Ishikawa (cell line): ENCODE measurements at regions not wholly inside any gene's neighbourhood (a gene's known extent, or its start where the extent isn't known, plus 50 kb on each side); places are given as distances from the start of the nearest gene placed in this dataset.

Experiments
- CEBPB ChIP-seq: IDR thresholded peaks from 2 replicates; pipeline ENCODE4 v1.6.1; 2012
- CREB1 ChIP-seq: IDR thresholded peaks from 2 replicates; pipeline ENCODE4 v1.6.1; 2012; ENCODE audit warnings: low read depth
- EGR1 ChIP-seq: IDR thresholded peaks from 2 replicates; pipeline ENCODE4 v1.6.1; 2012
- EP300 ChIP-seq: IDR thresholded peaks from 2 replicates; pipeline ENCODE4 v1.6.1; 2012; ENCODE audit warnings: borderline replicate concordance
- FOXM1 ChIP-seq: IDR thresholded peaks from 2 replicates; pipeline ENCODE4 v1.6.1; 2012; ENCODE audit warnings: low read depth, borderline replicate concordance
- NFIC ChIP-seq: IDR thresholded peaks from 2 replicates; pipeline ENCODE4 v1.6.1; 2012
- RAD21 ChIP-seq: IDR thresholded peaks from 2 replicates; pipeline ENCODE4 v1.6.1; 2012; ENCODE audit warnings: low read depth
- TAF1 ChIP-seq: IDR thresholded peaks from 2 replicates; pipeline ENCODE4 v1.6.1; 2012; ENCODE audit warnings: low read depth, mild to moderate bottlenecking
- TCF12 ChIP-seq: IDR thresholded peaks from 2 replicates; pipeline ENCODE4 v1.6.1; 2012; ENCODE audit warnings: low read depth
- TEAD4 ChIP-seq: IDR thresholded peaks from 2 replicates; pipeline ENCODE4 v1.6.1; 2012
- YY1 ChIP-seq: IDR thresholded peaks from 2 replicates; pipeline ENCODE4 v1.6.1; 2012; ENCODE audit warnings: low read depth
- ZBTB7A ChIP-seq: IDR thresholded peaks from 2 replicates; pipeline ENCODE4 v1.6.1; 2012; ENCODE audit warnings: low read depth
- TF ChIP-seq, protein P1 (sequence below): IDR thresholded peaks from 2 replicates; pipeline ENCODE4 v1.6.1; 2012
- TF ChIP-seq, protein P2 (sequence below): IDR thresholded peaks from 2 replicates; pipeline ENCODE4 v1.6.1; 2012; ENCODE audit warnings: low read depth, mild to moderate bottlenecking
- TF ChIP-seq, protein P3 (sequence below): IDR thresholded peaks from 2 replicates; pipeline ENCODE4 v1.6.1; 2012

DNA sequence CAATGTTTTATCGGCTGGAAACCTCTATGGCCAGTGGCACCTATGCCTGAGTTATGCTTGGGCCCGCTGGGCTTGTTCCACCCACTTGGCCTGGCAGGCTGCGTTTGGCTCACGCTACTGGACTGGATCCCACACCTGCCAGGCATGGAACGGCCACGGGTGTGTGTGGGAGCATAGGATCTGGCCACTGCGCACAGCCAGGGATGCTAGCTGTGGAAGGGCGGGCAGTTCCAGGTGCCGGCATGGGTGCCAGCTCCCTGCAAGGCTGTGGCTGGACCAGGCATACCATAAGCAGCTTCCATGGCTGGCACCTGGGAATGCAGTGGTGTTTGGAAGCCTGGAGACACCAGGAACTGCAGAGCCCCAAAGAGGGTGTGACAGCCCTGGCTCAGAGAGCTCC lies 1063.9 kb upstream of the ACO1 start:
- TF ChIP-seq RAD21 (no peak), CREB1 (no peak), TAF1 (no peak), EGR1 (no peak), TCF12 (no peak), EP300 (no peak), CEBPB (no peak)
- TF ChIP-seq, protein P1, sequence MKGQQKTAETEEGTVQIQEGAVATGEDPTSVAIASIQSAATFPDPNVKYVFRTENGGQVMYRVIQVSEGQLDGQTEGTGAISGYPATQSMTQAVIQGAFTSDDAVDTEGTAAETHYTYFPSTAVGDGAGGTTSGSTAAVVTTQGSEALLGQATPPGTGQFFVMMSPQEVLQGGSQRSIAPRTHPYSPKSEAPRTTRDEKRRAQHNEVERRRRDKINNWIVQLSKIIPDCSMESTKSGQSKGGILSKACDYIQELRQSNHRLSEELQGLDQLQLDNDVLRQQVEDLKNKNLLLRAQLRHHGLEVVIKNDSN, result no peak

DNA sequence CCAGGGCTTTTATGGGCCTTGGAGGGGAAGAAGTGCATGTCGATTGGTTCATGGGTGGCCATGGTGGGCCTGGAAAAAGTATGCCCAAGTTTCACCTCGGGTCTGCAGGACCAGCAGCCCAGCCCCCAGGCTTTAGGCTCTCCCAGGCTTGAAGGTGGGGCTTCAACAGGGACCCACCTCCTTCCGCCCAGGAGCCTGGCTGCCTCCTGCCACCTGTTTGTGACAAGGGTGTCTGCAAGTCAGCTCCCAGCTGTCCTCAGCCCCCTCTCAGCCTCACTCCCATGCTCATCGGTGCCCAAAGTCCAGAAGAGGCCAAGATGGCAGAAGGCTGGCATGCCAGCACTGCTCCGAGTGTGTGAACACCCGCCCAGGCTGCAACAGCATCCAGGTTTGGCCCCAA lies 1063.2 kb upstream of the ACO1 start:
- TF ChIP-seq TEAD4 (no peak), EP300 (no peak), NFIC (no peak), ZBTB7A (no peak), EGR1 (no peak), FOXM1 (no peak), RAD21 (no peak), TAF1 (no peak), CEBPB (no peak), TCF12 (no peak), CREB1 (no peak), YY1 (no peak)
- TF ChIP-seq, protein P1, result no peak
- TF ChIP-seq, protein P2, sequence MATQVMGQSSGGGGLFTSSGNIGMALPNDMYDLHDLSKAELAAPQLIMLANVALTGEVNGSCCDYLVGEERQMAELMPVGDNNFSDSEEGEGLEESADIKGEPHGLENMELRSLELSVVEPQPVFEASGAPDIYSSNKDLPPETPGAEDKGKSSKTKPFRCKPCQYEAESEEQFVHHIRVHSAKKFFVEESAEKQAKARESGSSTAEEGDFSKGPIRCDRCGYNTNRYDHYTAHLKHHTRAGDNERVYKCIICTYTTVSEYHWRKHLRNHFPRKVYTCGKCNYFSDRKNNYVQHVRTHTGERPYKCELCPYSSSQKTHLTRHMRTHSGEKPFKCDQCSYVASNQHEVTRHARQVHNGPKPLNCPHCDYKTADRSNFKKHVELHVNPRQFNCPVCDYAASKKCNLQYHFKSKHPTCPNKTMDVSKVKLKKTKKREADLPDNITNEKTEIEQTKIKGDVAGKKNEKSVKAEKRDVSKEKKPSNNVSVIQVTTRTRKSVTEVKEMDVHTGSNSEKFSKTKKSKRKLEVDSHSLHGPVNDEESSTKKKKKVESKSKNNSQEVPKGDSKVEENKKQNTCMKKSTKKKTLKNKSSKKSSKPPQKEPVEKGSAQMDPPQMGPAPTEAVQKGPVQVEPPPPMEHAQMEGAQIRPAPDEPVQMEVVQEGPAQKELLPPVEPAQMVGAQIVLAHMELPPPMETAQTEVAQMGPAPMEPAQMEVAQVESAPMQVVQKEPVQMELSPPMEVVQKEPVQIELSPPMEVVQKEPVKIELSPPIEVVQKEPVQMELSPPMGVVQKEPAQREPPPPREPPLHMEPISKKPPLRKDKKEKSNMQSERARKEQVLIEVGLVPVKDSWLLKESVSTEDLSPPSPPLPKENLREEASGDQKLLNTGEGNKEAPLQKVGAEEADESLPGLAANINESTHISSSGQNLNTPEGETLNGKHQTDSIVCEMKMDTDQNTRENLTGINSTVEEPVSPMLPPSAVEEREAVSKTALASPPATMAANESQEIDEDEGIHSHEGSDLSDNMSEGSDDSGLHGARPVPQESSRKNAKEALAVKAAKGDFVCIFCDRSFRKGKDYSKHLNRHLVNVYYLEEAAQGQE, result no peak
- TF ChIP-seq, protein P3, sequence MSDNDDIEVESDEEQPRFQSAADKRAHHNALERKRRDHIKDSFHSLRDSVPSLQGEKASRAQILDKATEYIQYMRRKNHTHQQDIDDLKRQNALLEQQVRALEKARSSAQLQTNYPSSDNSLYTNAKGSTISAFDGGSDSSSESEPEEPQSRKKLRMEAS, result no peak

DNA sequence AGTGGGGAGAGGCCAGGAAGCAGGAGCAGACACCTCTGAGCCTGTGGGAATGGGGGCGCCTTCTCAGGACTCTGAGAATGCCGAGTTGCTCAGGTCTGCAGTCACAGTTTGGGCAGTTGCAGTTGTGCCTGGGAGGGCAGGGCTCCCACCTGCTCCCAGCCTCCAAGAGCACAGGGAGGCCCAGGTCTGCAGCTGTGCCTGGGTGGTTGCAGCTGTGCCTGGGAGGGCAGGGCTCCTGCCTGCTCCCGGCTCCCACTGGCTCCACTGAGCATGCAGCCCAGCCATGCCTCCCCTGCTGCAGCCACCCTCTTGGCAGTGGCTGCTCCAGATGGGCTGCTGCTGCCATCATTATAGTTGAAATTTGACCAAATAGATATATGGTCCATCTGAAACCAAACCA lies 1062.8 kb upstream of the ACO1 start:
- TF ChIP-seq, protein P2, result no peak
- TF ChIP-seq ZBTB7A, result no peak

DNA sequence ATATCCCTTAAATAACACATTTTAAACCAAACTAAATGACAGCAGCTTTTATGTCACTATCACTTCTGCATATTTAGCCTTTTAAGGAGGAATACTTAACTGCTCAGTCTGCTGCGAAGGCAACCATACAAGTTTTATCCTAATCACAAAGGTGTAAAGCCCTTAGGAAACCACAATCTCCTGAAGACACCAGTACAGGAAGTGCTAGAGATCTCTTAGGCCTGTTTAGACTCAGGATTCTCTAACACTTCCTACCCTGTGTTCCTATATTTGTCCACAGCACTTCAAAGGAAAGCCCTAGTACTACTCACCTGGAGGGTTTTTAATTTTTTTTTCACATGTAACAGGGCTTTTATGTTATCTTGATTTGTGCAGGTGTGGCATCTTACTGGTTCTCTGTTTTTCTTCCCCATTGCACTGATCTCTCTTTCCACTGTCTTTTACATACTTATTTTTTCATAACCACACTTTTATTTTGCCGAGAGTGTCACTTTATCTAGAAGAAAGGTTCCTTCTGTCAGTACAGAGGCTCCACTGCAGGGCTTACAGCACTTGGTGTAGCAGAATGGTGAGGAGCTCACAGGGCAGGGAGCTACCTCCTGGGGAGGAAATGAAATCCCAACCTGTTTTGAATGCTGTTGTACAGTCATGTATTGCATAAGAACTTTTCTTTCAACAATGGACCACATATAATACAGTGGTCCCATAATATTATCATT lies 1060.6 kb upstream of the ACO1 start:
- peak; percentile 52; the same call in 1 of the 2 replicates for TF ChIP-seq CEBPB
- TF ChIP-seq CREB1, result no peak
- TF ChIP-seq, protein P2, result no peak
- TF ChIP-seq, protein P3, result no peak
- TF ChIP-seq TCF12, result no peak

DNA sequence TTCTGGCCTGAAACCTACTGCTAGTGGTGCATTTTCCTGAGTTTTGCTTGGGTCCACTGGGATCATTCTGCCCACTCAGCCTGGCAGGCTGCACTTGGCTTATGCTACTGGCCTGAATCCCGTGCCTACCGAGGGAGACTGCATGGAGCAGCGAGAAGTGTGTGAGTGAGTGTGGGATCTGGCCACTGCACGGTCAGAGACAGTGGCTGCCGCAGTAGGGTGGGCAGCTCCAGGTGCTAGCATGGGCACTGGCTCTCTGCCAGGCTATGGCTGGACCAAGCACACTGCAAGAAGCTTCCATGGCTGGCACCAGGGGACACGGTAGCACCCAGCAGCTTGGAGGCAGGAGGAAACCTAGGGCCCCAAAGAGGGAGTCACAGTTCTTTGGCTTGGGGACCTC lies 1058.7 kb upstream of the ACO1 start:
- TF ChIP-seq, protein P2, result no peak
- TF ChIP-seq NFIC, result no peak
- no peak for TF ChIP-seq TAF1
- TF ChIP-seq CREB1, result no peak
- TF ChIP-seq FOXM1, result no peak
- TF ChIP-seq CEBPB, result no peak
- no peak for TF ChIP-seq EP300
- no peak for TF ChIP-seq RAD21
- TF ChIP-seq, protein P1, result no peak
- no peak for TF ChIP-seq YY1
- no peak for TF ChIP-seq TCF12
